MM.1S (cell line): ENCODE measurements at regions not wholly inside any gene's neighbourhood (a gene's known extent, or its start where the extent isn't known, plus 50 kb on each side); places are given as distances from the start of the nearest gene placed in this dataset.

Experiments
- DNase-seq: peaks from one replicate; pipeline ENCODE4 v3.0.0-alpha.2; 2015
- H2AFZ ChIP-seq: fragments of 300-600 bp; sonication (generic); 2 replicates; pipeline ENCODE4 v1.6.0; 2016; ENCODE audit warnings: antibody characterized with exemption, low read length
- H3F3A ChIP-seq: fragments of 300-600 bp; sonication (generic); 2 replicates; pipeline ENCODE4 v1.6.1; 2016; ENCODE audit warnings: mild to moderate bottlenecking, antibody characterized with exemption, low read length, moderate library complexity, mixed read lengths; ENCODE audit not compliant: insufficient read depth
- H3K27ac ChIP-seq: fragments of 300-600 bp; sonication (generic); 2 replicates; pipeline ENCODE4 v1.5.1; 2016; ENCODE audit warnings: mild to moderate bottlenecking, low read length
- H3K27me3 ChIP-seq: fragments of 300-600 bp; sonication (generic); replicated peaks from 2 replicates; pipeline ENCODE4 v1.6.0; 2016; ENCODE audit warnings: low read length; ENCODE audit not compliant: insufficient read depth
- H3K36me3 ChIP-seq: fragments of 300-600 bp; sonication (generic); replicated peaks from 2 replicates; pipeline ENCODE4 v1.6.1; 2016; ENCODE audit warnings: mild to moderate bottlenecking, low read length, mixed read lengths; ENCODE audit not compliant: insufficient read depth
- H3K4me1 ChIP-seq: fragments of 300-600 bp; sonication (generic); 2 replicates; pipeline ENCODE4 v1.6.1; 2016; ENCODE audit warnings: low read length, mixed read lengths
- H3K4me2 ChIP-seq: fragments of 300-600 bp; sonication (generic); 2 replicates; pipeline ENCODE4 v1.6.0; 2016; ENCODE audit warnings: low read depth, low read length
- H3K4me3 ChIP-seq: fragments of 300-600 bp; sonication (generic); 2 replicates; pipeline ENCODE4 v1.5.1; 2016; ENCODE audit warnings: low read length, mixed read lengths
- H3K79me2 ChIP-seq: fragments of 300-600 bp; sonication (generic); 2 replicates; pipeline ENCODE4 v1.6.1; 2016; ENCODE audit warnings: mixed run types, low read length, mixed read lengths
- H3K9ac ChIP-seq: fragments of 300-600 bp; sonication (generic); 2 replicates; pipeline ENCODE4 v1.6.1; 2016; ENCODE audit warnings: low read length, mixed read lengths
- H3K9me2 ChIP-seq: fragments of 300-600 bp; sonication (generic); replicated peaks from 2 replicates; pipeline ENCODE4 v1.6.1; 2016; ENCODE audit warnings: mild to moderate bottlenecking, low read length, mixed read lengths; ENCODE audit not compliant: insufficient read depth
- H3K9me3 ChIP-seq: fragments of 300-600 bp; sonication (generic); replicated peaks from 2 replicates; pipeline ENCODE4 v1.6.1; 2016; ENCODE audit warnings: mild to moderate bottlenecking, low read length, mixed read lengths; ENCODE audit not compliant: insufficient read depth
- H4K20me1 ChIP-seq: fragments of 300-600 bp; sonication (generic); 2 replicates; pipeline ENCODE4 v1.6.1; 2016; ENCODE audit warnings: mild to moderate bottlenecking, low read length, moderate library complexity, mixed read lengths; ENCODE audit not compliant: insufficient read depth
- CTCF ChIP-seq: fragments of 300-600 bp; sonication (generic); IDR thresholded peaks from 2 replicates; pipeline ENCODE4 v1.5.1; 2016; ENCODE audit warnings: antibody characterized with exemption, low read length, mixed read lengths
- EZH2 ChIP-seq: fragments of 300-600 bp; sonication (generic); optimal IDR thresholded peaks from 2 replicates; pipeline ENCODE3; 2017; ENCODE audit warnings: low read depth, mild to moderate bottlenecking, antibody characterized with exemption, low read length, mixed read lengths
- EZH2phosphoT487 ChIP-seq: fragments of 300-600 bp; sonication (generic); IDR thresholded peaks from 2 replicates; pipeline ENCODE4 v1.6.1; 2018; ENCODE audit warnings: antibody characterized with exemption, low read length

GRCh38 chr1:177384461-177384860, 213.7 kb downstream of the BRINP2 start:
- Histone ChIP-seq H3K4me1 (no peaks in the 10 kb centered on the region), H3K9ac (no peak overlapping the region), H3K36me3 (no peaks in the 10 kb centered on the region), H3K27ac (no peak overlapping the region), H3K79me2 (no peaks in the 10 kb centered on the region), H3K9me3 (no peaks in the 10 kb centered on the region), H3K4me3 (no peak overlapping the region), H2AFZ (no peak overlapping the region), H3K4me2 (no peak overlapping the region), H3K27me3 (no peaks in the 10 kb centered on the region), H3K9me2 (no peaks in the 10 kb centered on the region), H3F3A (no peaks in the 10 kb centered on the region), H4K20me1 (no peaks in the 10 kb centered on the region)
- DNase-seq, result no peak
- TF ChIP-seq EZH2phosphoT487 (no peak), EZH2 (no peak), CTCF (no peak)

GRCh38 chr1:177383715-177384114, 213.0 kb downstream of the BRINP2 start:
- H3K9me3 ChIP-seq, result no peaks in the 10 kb centered on the region
- H3K4me2 ChIP-seq, result no peak overlapping the region
- no peaks in the 10 kb centered on the region for H3K79me2 ChIP-seq
- no peak overlapping the region for H3K4me3 ChIP-seq
- H3K9ac ChIP-seq, result no peak overlapping the region
- H3K27me3 ChIP-seq, result no peaks in the 10 kb centered on the region
- no peak for DNase-seq
- H2AFZ ChIP-seq, result no peak overlapping the region
- no peak for TF ChIP-seq EZH2
- TF ChIP-seq EZH2phosphoT487, result no peak
- TF ChIP-seq CTCF, result no peak
- H3K27ac ChIP-seq, result no peak overlapping the region
- no peaks in the 10 kb centered on the region for H3K36me3 ChIP-seq
- no peaks in the 10 kb centered on the region for H3F3A ChIP-seq
- no peaks in the 10 kb centered on the region for H3K9me2 ChIP-seq
- H4K20me1 ChIP-seq, result no peaks in the 10 kb centered on the region
- no peaks in the 10 kb centered on the region for H3K4me1 ChIP-seq

GRCh38 chr1:177377866-177378265, 207.1 kb downstream of the BRINP2 start:
- Histone ChIP-seq H3K9me3 (no peaks in the 10 kb centered on the region), H2AFZ (no peak overlapping the region), H3K27me3 (no peaks in the 10 kb centered on the region), H3K9ac (no peak overlapping the region), H4K20me1 (no peaks in the 10 kb centered on the region), H3K79me2 (no peaks in the 10 kb centered on the region), H3K27ac (no peak overlapping the region), H3K4me1 (no peaks in the 10 kb centered on the region), H3K9me2 (no peaks in the 10 kb centered on the region), H3K4me2 (no peak overlapping the region), H3K4me3 (no peak overlapping the region), H3K36me3 (no peaks in the 10 kb centered on the region), H3F3A (no peaks in the 10 kb centered on the region)
- no peak for DNase-seq
- no peak for TF ChIP-seq CTCF
- no peak for TF ChIP-seq EZH2phosphoT487
- TF ChIP-seq EZH2, result no peak

- Histone ChIP-seq H3K9me3 (no peaks in the 10 kb centered on the region), H3K4me1 (no peaks in the 10 kb centered on the region), H3K79me2 (no peaks in the 10 kb centered on the region), H3K27ac (no peak overlapping the region), H3K9me2 (no peaks in the 10 kb centered on the region), H4K20me1 (no peaks in the 10 kb centered on the region), H3K36me3 (no peaks in the 10 kb centered on the region), H2AFZ (no peak overlapping the region), H3F3A (no peaks in the 10 kb centered on the region), H3K4me2 (no peak overlapping the region), H3K9ac (no peak overlapping the region), H3K4me3 (no peak overlapping the region), H3K27me3 (no peaks in the 10 kb centered on the region)
- TF ChIP-seq CTCF, result no peak
- TF ChIP-seq EZH2, result no peak
- no peak for TF ChIP-seq EZH2phosphoT487
- no peak for DNase-seq
Measured at GRCh38 chr1:177368255-177368654, 197.5 kb downstream of the BRINP2 start.
